Stimulated activated naive CD8-positive, alpha-beta T cell treated with anti-CD3 and anti-CD28 coated beads, Interleukin-15, Interleukin-2, amounts not matched to agents 100 ng/mL and 50 ng/mL, for 24 hours (primary cell): ENCODE measurements at regions not wholly inside any gene's neighbourhood (a gene's known extent, or its start where the extent isn't known, plus 50 kb on each side); places are given as distances from the start of the nearest gene placed in this dataset.

Experiments
- H3K27ac Mint-ChIP-seq: one replicate; pipeline ENCODE4 v1.8.0; 2021; ENCODE audit warnings: mild to moderate bottlenecking, mixed read lengths
- H3K27me3 Mint-ChIP-seq: one replicate; pipeline ENCODE4 v1.8.0; 2021; ENCODE audit warnings: mixed read lengths
- H3K36me3 Mint-ChIP-seq: one replicate; pipeline ENCODE4 v1.8.0; 2021; ENCODE audit warnings: low read depth, mixed read lengths
- H3K4me1 Mint-ChIP-seq: one replicate; pipeline ENCODE4 v1.8.0; 2021; ENCODE audit warnings: low read depth, mixed read lengths
- H3K4me3 Mint-ChIP-seq: one replicate; pipeline ENCODE4 v1.8.0; 2021; ENCODE audit warnings: mild to moderate bottlenecking, mixed read lengths
- H3K9me3 Mint-ChIP-seq: one replicate; pipeline ENCODE4 v1.8.0; 2021; ENCODE audit warnings: mixed read lengths

DNA sequence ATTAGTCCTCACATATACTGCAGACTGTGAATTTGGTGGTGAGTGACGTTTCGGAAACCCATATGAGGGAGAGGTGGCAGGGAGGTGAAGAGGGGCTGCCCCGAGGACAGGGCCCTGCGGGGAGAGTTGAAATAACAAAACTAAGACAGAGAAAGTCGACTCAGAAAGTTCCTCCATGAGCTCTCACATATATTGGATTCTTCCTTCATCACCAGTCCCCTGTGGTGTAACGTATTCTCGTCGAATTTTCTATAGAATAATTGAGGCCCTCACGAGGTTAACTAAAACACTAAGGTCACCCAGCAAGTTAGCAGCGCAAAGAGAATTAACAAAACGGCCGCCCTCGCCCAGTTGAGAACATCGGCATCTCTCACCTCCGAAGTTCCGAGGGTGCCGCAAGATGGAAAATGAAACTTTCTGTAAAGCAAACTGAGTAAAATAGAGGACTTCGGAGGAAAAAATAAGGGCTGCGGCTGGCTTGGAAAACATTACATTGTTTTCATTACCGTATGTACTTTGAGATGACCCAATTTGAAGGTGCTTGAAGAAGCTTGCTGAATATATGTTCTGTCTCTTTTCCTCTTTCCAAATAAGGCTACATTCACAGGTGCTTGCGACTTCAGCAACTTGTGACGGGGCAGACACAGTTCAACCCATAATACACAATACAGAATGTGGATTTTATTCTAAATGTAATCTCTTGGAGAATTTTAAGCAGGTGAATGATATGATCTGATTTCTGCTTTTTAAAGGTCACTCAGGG lies 490.9 kb upstream of the JARID2 start:
- Mint-ChIP-seq H3K4me3 (peak overlapping the region; percentile 21), H3K36me3 (no peaks in the 10 kb centered on the region), H3K27ac (peak overlapping the region; percentile 98), H3K27me3 (no peaks in the 10 kb centered on the region), H3K4me1 (peaks cover 62% of the 10 kb centered on the region), H3K9me3 (no peaks in the 10 kb centered on the region)

DNA sequence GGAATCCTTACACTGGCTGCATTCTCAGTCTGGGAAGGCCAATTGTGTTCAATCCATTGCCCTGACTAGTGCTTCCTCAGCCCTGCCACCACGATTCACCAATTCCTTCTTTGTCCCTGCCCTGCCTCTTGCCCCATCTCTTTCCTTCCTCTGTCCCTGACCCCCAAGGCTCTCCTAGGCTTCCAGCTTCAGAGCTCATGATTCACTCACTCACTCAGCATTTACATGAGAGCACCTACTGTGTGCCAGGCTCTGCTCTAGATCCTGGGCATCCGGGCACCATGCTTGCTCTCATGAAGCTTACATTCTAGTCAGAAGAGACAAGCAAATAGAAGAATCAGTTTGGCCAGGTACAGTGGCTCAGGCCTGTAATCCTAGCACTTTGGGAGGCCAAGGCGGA lies 489.5 kb upstream of the JARID2 start:
- peak overlapping the region; percentile 98 for H3K27ac Mint-ChIP-seq

DNA sequence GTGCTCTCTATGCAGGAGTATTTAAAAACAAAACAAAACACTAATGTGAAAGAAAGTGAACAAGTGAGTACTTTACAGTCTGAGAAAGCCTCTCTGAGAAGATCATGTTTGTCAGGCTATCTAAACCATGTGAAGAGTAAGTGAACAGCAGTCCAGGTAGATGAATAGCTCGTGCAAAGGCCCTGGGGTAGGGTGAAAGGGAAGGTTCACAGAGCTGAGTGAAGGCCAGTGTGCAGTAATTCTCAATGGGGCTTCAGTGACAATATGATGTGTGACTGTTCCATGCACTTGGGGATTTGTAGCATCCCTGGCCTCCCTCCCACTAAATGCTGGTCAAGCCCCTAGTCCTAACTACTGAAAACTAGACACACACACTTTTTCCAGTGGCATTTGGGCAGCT lies 488.9 kb upstream of the JARID2 start:
- no peaks in the 10 kb centered on the region for H3K36me3 Mint-ChIP-seq

More for the DNA sequence above, 489.5 kb upstream of the JARID2 start:
- Mint-ChIP-seq H3K4me1 (peaks cover 53% of the 10 kb centered on the region), H3K9me3 (no peaks in the 10 kb centered on the region), H3K36me3 (no peaks in the 10 kb centered on the region), H3K27me3 (no peaks in the 10 kb centered on the region), H3K4me3 (no peak overlapping the region)

DNA sequence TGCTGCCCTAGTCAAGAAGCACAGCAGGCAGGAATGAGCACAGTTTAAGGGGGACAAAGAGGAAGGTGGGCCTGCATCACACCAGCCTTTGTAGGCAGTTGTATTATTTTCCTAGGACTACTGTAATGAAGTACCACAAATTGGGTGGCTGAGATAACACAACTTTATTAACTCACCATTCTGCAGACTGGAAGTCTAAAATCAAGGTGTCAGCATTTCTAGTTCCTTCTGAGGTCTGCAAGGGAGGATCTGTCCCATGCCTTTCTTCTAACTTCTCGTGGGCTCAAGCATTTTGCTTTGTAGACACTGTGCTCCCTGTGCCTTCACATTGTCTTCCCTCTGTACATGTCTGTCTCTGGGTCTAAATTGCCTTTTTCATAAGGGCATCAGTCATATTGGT lies 488.5 kb upstream of the JARID2 start:
- Mint-ChIP-seq H3K27me3 (no peaks in the 10 kb centered on the region), H3K9me3 (no peaks in the 10 kb centered on the region), H3K36me3 (no peaks in the 10 kb centered on the region), H3K27ac (peak overlapping the region; percentile 65), H3K4me1 (peaks cover 53% of the 10 kb centered on the region), H3K4me3 (no peak overlapping the region)

More for the DNA sequence above, 488.9 kb upstream of the JARID2 start:
- peak overlapping the region; percentile 42 for H3K27ac Mint-ChIP-seq
- H3K4me1 Mint-ChIP-seq, result peaks cover 53% of the 10 kb centered on the region
- H3K27me3 Mint-ChIP-seq, result no peaks in the 10 kb centered on the region
- no peak overlapping the region for H3K4me3 Mint-ChIP-seq
- no peaks in the 10 kb centered on the region for H3K9me3 Mint-ChIP-seq

DNA sequence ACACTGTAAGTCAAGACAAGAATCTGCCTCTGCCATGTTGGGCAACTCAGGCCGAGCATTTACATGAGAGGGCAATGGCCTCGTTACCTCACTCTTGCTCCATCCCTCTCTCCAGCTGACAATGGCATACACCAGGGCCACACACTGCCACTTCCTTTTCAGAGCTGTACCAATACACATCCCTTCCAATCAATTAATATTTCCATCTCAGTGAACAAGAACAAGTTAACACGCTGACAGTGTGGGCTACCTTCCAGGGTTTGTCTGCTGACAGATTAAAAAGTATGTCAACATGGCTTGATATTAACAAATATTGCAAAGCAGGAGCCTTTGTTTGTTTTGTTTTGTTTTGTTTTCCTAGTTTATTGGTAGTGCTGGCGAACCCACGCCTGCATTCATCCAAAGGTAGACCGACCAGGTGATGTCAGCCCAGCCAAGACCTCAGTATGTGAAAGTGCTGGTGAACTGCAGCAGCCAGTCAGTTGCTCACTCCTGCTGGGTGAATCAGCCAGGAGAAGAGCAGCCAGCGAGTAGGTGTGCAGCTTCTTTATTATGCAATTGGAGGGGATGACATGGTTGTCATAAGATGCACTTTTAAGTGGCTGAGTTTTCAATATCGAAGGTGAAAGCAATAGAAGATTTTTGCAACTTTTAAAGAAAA lies 487.3 kb upstream of the JARID2 start:
- Mint-ChIP-seq H3K4me3 (no peak overlapping the region), H3K27me3 (no peaks in the 10 kb centered on the region), H3K36me3 (no peaks in the 10 kb centered on the region), H3K27ac (peak overlapping the region; percentile 7), H3K4me1 (peaks cover 57% of the 10 kb centered on the region), H3K9me3 (no peaks in the 10 kb centered on the region)

DNA sequence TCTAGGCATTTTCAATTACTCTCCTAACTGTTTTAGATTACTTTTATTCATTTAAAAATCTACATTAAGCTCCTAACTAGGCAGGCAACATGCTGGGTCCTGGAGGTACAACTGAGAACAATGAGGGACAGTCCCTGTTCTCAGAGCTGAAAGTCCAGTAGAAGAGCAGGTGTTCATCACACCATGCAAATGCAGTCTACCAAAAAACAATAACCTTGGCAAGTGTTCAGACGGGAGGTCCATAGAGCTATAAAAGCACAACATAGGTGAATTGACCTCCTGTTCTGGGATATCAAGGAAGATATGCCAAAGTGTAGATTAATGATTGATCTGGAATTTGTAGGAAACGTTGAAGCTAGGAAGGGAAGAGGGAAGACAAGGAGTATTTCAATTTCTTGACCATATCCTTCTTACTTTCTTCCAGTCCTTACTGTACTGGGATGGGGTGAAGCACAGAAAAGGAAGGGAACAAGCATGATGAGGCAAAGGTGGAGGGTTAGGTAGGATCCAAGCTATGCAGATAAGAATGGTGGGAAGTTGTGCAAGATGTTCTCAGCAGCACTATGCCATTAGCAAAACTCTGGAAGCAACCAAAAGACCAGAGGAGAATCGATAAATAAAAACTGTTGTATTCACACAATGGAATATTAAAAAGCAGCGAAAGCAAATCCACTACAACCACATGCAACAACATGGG lies 485.7 kb upstream of the JARID2 start:
- no peaks in the 10 kb centered on the region for H3K9me3 Mint-ChIP-seq
- H3K4me1 Mint-ChIP-seq, result peaks cover 48% of the 10 kb centered on the region
- no peak overlapping the region for H3K4me3 Mint-ChIP-seq
- no peaks in the 10 kb centered on the region for H3K27me3 Mint-ChIP-seq
- H3K36me3 Mint-ChIP-seq, result no peaks in the 10 kb centered on the region
- H3K27ac Mint-ChIP-seq, result no peak overlapping the region

DNA sequence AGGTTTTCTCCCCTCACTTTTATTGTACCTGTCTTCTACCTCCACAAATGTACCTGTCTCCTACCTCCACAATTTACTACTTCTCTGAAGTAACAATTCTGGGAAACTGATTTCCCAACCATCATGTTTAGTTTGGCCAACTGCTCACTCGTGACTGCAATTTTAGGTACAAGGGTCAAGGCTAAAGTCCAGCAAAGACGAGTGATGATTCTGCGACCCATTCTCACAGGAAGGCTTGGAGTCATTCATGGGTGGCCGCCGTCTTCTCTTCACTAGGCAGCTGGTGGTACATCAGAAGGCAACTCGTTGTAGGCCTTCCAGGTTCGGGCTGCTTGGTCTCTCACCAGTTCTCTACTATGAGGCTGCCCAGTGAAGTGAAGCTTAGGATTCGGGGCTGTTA lies 483.8 kb upstream of the JARID2 start:
- H3K4me1 Mint-ChIP-seq, result peaks cover 32% of the 10 kb centered on the region
- H3K27ac Mint-ChIP-seq, result no peak overlapping the region
- no peaks in the 10 kb centered on the region for H3K9me3 Mint-ChIP-seq
- no peaks in the 10 kb centered on the region for H3K27me3 Mint-ChIP-seq
- H3K36me3 Mint-ChIP-seq, result no peaks in the 10 kb centered on the region
- no peak overlapping the region for H3K4me3 Mint-ChIP-seq

DNA sequence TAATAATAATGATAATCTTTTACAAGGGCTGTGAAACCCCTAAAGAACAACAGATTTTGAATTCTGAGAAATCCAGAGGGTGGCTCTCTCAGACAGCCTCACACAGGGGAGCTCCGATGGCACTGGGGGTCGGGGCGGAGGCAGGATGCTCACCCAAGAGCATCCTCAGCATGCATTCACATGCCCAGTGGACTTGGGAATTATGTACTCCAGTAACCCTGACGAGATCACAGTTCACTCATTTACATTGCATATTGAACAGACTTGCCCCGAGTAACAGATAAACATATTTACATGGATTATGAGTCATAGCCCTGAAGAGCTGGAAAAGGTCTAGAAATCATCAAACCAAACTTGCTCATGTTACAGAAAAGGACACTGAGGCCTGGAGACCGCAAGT lies 482.7 kb upstream of the JARID2 start:
- H3K36me3 Mint-ChIP-seq, result no peaks in the 10 kb centered on the region
- H3K4me1 Mint-ChIP-seq, result peaks cover 23% of the 10 kb centered on the region
- no peak overlapping the region for H3K27ac Mint-ChIP-seq
- no peaks in the 10 kb centered on the region for H3K9me3 Mint-ChIP-seq
- no peak overlapping the region for H3K4me3 Mint-ChIP-seq
- H3K27me3 Mint-ChIP-seq, result no peaks in the 10 kb centered on the region

DNA sequence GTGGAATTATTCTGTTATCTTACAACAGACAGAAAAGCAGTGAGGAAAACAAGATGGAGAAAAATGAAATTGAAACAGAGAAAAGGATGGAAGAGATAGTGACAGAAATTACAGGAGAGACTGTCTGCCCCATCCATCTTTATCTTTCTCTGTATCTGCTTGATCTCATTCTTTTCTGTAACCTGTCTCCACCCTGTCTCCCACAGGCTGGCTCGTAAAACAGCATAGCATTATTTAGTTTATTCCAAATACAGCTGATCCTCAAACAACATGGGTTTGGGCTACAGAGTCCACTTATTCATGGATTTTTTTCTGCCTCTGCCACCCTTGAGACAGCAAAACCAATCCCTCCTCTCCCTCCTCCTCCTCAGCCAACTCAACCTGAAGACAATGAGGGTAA lies 482.3 kb upstream of the JARID2 start:
- Mint-ChIP-seq H3K27ac (no peak overlapping the region), H3K27me3 (no peaks in the 10 kb centered on the region), H3K9me3 (no peaks in the 10 kb centered on the region), H3K4me3 (no peak overlapping the region), H3K36me3 (no peaks in the 10 kb centered on the region), H3K4me1 (peaks cover 18% of the 10 kb centered on the region)

DNA sequence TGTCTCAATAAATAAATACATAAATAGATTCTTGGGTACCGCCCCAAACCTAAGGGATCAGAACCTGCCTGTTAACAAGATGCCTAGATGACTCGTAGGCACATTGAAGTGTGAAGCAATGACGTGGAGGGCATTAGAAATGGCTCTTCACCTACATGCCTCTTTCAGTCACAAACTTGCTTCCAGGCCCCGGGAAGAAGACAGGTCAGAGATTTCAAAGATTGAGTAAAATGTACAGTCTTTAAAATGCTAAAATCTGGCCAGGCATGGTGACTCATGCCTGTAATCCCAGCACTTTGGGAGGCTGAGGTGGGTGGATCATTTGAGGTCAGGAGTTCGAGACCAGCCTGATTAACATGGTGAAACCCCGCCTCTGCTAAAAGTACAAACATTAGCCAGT lies 480.8 kb upstream of the JARID2 start:
- peaks cover 15% of the 10 kb centered on the region for H3K4me1 Mint-ChIP-seq
- H3K9me3 Mint-ChIP-seq, result no peaks in the 10 kb centered on the region
- no peak overlapping the region for H3K27ac Mint-ChIP-seq
- H3K4me3 Mint-ChIP-seq, result no peak overlapping the region
- no peaks in the 10 kb centered on the region for H3K27me3 Mint-ChIP-seq
- no peaks in the 10 kb centered on the region for H3K36me3 Mint-ChIP-seq

DNA sequence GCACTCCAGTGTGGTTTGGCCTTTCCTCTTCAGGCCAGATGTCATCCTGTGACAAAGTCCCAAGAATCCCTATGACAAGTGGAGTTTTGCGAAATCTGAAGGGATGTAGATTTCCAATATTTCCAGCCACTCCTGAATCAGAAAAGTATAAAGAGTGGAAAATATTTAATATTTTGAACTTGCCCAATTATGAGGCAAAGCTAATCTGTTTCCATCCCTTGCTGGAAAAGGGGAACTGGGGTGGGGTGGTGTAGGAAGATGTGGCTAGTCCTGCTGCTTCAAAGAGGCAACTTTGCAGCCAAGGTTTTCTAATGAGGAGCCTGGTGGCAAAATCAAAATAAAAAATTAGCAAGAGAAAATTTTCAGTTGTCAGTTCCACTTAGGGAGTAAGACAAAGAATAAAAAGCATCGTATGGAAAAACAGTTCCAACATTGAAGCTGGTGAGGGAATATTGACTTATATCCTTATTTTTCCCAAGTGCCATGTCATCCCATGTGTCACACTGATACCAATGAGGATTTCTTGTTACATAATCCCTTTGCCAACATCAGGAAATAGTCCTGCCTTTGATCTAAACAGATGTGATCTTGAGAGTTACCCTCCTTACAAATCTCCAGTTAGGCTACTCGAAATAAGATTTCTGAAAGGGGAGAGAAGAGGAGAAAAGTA lies 480.0 kb upstream of the JARID2 start:
- Mint-ChIP-seq H3K36me3 (no peaks in the 10 kb centered on the region), H3K4me1 (peaks cover 22% of the 10 kb centered on the region), H3K27ac (no peak overlapping the region), H3K27me3 (no peaks in the 10 kb centered on the region), H3K9me3 (no peaks in the 10 kb centered on the region), H3K4me3 (no peak overlapping the region)

DNA sequence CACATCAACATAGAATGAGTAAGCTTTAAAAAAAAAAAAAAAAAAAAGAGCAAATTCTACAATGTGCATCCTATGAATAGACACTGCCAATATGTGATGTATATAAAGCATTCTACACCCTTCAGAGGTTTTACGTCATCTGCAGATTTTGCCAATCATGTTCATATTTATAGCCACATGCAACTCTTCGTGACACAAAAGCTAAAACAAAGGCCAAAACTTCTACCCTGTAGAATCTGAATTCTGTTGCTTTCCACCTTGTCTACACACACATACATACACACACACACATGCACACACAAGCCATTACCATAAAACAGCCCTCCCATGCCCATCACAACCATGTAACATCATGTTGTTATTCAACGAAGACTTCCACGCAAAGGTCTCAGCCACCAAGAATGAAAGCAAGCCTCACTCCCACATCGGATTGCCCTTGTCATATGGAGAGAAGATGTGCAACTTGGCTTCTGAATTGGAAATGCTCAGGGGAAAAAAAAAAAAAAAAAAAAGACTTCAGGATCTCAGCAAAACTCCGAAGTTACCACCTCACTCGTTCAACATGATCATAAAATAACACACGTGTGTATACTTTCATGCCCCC lies 479.4 kb upstream of the JARID2 start:
- H3K4me3 Mint-ChIP-seq, result no peak overlapping the region

DNA sequence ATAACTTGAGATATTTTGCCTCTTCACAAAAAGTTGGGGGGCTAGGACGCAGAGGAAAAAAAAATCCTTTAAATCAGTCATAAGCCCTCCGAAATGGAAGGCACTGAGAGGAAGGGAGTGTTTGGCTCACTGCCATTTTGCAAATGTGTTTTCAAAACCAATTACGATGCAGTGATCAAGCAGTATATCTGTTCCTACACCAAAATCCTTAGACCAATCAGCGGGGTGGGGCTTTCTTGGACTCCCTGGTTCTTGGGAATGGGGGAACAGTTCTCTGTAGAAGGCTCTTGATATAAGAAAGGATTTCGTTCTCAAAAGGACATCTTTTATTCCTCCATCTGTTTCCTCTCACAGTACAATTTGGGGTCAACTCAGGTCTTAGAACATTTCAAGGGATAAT lies 478.6 kb upstream of the JARID2 start:
- H3K4me3 Mint-ChIP-seq, result no peak overlapping the region
- H3K36me3 Mint-ChIP-seq, result no peaks in the 10 kb centered on the region
- no peaks in the 10 kb centered on the region for H3K27me3 Mint-ChIP-seq
- H3K9me3 Mint-ChIP-seq, result no peaks in the 10 kb centered on the region
- no peak overlapping the region for H3K27ac Mint-ChIP-seq
- peaks cover 22% of the 10 kb centered on the region for H3K4me1 Mint-ChIP-seq

More for the DNA sequence above, 479.4 kb upstream of the JARID2 start:
- Mint-ChIP-seq H3K36me3 (no peaks in the 10 kb centered on the region), H3K27me3 (no peaks in the 10 kb centered on the region), H3K27ac (no peak overlapping the region), H3K9me3 (no peaks in the 10 kb centered on the region), H3K4me1 (peaks cover 22% of the 10 kb centered on the region)

DNA sequence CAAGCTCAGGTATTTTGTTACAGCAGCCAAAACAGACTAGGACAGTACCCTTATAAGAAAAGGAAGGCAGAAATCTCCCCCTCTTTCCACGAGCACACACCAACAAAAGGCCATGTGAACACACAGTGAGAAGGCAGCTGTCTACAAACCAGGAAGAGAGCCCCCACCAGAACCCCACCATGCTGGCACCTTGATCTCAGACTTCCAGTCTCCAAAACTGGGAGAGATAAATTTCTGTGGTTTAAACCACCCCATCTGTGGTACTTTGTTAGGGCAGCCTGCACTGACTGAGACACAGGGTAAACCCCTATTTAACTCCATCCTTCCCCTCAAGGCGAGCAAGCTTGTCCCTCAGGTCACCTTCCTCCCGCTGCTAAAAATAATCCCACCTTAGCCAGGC lies 475.8 kb upstream of the JARID2 start:
- no peak overlapping the region for H3K4me3 Mint-ChIP-seq
- H3K27me3 Mint-ChIP-seq, result no peaks in the 10 kb centered on the region
- peaks cover 14% of the 10 kb centered on the region for H3K4me1 Mint-ChIP-seq
- peak overlapping the region; percentile 3 for H3K27ac Mint-ChIP-seq
- no peaks in the 10 kb centered on the region for H3K36me3 Mint-ChIP-seq
- H3K9me3 Mint-ChIP-seq, result no peaks in the 10 kb centered on the region
